G401 (cell line): ENCODE measurements at regions not wholly inside any gene's neighbourhood (a gene's known extent, or its start where the extent isn't known, plus 50 kb on each side); places are given as distances from the start of the nearest gene placed in this dataset.
A peak's percentile ranks its signal among the peaks of the same experiment; 100 is the strongest.
"Not testable (repeated sequence)": the region's sequence is repeated elsewhere in the genome, so short reads cannot be mapped to it uniquely, and the experiment has no call there.

Source experiments
- DNase-seq: peaks from one replicate; pipeline ENCODE4 v3.0.0-alpha.2; 2015; ENCODE audit warnings: low spot score
- in situ Hi-C: cut with HindIII; loops from 2 replicates; pipeline ENCODE4 v1.10.0; 2016; ENCODE audit warnings: low sequenced_read_pairs, mixed read lengths

DNA sequence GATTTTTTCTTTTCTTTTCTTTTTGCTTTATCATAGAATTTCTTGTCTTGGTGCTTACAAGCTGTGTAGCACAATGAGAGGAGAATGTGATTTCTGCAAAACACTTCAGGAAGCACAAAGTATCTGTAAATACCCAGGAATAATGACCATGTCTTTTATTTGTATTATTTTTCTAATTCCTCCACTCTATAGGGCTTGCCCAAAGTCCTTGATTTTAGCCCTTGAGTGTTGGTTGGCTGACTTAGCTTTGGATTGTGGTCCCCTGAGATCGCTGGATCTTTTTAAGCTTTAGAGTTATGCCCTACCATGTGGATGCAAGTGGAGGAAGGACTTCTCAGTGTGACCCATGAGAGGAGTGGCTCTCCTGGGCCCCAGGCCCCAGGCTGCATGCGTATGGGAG is 52.2 kb downstream of the HOXC4 start:
- DNase-seq, in situ Hi-C loops: not testable (repeated sequence)

DNA sequence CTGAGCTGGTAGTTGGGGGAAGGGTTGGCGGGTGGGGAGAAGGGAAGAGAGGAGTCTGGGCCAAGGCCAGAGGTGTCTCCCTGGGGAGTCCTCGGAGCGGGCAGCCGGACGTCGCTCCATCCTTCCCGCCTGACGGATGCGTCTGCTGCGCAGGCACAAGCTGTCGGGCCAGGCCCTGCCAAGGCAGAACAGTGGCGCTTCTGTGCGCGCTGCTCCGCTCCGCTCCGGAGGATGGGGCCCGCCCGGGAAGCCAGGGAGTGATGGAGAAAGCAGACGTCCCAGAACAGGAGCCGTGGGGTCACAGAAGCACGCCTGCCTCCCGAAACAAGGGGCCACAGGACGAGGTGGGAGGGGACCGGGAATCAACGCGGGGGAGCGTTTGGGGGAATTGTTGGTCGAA is 52.6 kb downstream of the HOXC4 start:
- in situ Hi-C loops = not testable (repeated sequence)
- peak; percentile 34 for DNase-seq

DNA sequence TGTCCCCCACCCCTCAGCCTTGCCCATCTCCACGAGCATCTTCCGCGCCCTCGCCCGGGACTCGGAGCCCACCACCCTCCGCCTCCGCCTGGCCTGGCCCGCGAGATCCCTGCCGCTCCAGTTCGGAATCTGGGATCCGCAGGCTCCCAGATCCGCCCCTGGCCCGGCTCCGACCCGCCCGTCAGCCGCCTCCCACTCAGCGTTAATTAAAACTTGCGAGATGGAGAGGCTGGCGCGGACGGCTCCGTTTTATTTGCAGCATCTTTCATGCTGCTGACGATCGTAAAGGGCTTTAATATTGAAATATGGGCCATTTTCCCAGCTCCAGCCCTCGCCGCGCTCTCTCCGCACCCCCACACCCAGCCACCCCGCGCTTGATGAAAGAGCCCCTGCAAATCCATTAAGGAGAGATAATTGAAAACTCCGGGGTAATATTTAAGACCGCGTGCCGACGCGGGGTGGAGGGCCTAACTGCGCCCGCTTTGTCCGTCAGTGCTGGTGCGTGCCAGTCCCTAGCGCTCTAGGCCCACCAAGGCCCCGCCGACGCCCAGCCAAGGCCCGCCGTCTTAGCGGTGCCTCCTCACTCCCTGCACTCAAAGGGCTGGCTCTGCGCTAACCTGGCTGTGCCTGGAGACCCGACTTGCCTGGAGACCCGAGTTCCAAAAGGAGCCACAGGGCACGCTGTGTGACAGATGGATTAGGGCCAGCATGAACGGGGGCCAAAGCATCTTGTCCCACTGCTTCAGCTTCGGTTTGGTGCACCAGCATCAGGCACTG is 53.4 kb downstream of the HOXC4 start:
- peak; percentile 29 for DNase-seq

DNA sequence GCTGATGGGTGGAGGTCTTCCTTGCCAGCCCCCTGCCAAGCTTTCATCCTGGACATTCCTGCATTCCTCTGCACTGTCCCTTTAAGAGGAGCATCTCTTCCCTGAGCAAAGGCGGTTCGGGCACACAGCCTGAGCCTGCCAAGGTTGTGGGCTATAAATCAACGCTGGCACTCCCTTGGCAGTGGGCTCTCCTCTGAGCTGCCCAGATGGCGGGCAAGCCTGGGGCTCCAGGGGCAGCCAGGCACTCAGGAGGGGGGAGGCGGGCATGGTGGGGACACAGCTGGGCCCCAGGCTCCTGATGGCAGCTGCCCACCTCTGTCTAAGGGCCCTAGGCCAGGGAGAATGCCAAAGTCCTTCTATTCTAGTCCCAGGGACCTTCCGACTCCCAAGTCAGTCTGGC is 58.7 kb downstream of the HOXC4 start:
- in situ Hi-C loops = not testable (repeated sequence)
- DNase-seq = peak; percentile 75

More for the DNA sequence above, 53.4 kb downstream of the HOXC4 start:
- in situ Hi-C loops = not testable (repeated sequence)

DNA sequence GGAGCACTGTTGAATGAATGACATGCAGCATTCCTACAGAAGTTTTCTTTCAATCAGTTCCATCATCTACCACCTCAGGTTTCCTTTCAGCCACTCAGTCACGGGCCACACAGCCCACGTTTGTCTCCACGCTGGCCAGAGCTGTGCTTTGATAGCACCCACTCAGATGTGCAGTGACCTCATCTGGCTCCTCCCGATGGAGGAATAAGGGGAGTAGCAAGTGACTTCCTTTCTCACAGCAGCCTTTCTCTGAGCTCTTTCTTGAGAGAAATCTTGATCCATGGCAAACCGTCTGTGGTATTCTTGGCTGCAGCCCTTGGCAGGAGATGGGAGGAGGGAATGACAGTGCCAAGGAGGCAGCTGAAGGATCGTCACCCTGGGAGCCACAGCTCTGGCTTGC is 62.4 kb downstream of the HOXC4 start:
- DNase-seq, in situ Hi-C loops: not testable (repeated sequence)

DNA sequence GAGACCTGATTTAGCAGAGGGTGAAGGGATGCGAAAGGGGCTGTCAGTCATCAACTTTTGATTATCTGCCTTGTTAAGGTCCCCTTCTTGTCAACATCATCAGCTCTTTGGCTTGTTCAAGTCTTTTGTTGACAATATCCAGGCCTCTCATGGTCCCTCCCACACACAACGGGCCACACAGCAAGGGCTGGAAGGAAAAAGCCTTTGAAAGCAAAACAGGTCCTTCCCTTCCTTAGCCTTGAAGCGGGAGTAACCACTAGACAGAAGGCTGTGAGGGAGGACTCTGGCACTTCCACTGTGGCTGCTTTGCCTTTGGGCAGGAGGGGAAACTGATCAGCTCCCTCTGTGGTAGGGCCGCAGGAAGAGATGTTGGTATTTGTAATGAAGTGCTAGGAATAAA is 63.8 kb downstream of the HOXC4 start:
- in situ Hi-C loops = not testable (repeated sequence)

DNA sequence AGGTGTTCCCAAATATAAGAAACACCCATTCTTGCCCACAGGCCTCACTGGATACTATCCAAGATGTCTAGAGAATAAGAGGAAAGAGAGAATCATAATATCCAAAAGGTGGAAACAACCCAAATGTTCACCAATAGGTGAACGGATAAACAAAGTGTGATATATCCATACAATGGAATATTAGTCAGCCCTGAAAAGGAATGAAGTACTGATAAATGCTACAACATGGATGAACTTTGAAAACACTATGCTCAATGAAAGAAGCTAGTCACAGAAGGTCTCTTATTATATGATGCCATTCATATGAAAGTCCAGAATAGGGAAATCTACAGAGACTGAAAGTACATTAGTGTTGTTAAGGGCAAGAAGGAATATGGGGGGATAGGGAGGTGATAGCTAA is 65.4 kb downstream of the HOXC4 start:
- DNase-seq, in situ Hi-C loops: not testable (repeated sequence)

More for the DNA sequence above, 63.8 kb downstream of the HOXC4 start:
- not testable (repeated sequence) for DNase-seq

DNA sequence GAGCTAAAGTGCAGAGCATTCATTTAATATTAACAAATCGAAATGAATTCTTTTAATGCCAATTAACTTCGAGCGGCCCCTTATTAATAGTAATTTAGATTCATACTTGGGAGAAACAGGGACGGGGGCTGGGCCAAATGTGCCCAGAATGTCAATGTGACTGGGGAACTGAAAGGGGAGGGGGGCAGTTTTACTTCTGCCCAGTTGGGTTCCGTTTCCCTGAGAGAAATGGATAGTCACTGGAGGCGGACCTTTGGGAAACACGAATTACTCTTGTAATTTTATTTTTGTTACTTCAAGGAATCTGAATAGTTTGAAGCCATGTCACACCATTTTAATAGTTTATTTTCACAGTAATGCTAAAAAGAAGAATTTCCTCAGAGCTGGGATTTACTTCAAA is 64.8 kb downstream of the SMUG1 start:
- in situ Hi-C loops = not testable (repeated sequence)

DNA sequence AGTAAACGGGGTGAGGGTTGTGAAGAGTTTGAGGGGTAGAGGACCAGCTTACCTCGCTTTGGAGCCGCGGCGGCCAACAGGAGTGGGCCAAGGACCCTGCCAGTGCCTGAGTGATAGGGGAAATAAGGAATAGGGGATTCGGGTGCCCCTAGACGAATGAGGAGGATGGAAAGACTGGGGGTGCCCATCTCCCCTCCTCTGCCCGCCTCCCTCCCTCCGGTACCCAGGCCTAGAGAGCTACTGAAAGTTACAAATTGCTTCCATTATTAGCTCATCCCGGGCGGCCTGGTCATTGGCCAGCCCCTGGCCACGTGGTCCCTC is 63.1 kb downstream of the SMUG1 start:
- DNase-seq, in situ Hi-C loops: not testable (repeated sequence)

More for the DNA sequence above, 64.8 kb downstream of the SMUG1 start:
- not testable (repeated sequence) for DNase-seq

DNA sequence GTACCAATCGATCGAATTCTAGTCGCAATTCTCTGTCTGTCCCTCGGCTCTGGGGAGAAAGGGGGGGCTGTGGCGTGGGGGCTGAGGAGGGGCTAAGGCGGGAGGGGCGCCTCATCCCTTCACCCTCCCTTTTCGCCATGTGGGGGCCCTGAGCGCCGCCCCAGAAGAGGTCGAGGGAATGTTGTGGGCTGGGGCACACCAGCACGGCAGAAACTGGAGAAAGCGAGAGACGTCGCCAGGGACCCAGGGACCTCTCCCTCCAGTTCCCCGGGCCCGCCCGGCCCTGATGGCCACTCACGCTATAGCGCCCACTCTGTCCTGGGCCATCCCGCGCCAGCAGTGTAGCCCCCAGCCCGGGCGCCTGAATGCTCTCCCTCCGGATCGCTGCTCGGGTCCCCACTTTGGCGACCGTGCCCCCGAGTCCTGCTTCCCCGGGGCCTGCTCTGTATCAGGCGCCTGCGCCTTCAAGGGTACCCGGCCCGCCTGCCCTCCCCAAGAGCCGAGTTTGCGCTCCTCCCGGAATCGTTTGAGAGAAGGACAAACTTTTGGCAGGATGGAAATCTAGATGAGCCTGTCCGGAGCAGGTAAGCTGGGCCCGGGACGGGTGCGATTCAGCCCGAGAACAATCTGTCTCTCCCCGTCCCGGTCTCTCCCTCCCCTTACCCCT is 62.6 kb downstream of the SMUG1 start:
- no peak for DNase-seq
- in situ Hi-C loops = no loop called here

DNA sequence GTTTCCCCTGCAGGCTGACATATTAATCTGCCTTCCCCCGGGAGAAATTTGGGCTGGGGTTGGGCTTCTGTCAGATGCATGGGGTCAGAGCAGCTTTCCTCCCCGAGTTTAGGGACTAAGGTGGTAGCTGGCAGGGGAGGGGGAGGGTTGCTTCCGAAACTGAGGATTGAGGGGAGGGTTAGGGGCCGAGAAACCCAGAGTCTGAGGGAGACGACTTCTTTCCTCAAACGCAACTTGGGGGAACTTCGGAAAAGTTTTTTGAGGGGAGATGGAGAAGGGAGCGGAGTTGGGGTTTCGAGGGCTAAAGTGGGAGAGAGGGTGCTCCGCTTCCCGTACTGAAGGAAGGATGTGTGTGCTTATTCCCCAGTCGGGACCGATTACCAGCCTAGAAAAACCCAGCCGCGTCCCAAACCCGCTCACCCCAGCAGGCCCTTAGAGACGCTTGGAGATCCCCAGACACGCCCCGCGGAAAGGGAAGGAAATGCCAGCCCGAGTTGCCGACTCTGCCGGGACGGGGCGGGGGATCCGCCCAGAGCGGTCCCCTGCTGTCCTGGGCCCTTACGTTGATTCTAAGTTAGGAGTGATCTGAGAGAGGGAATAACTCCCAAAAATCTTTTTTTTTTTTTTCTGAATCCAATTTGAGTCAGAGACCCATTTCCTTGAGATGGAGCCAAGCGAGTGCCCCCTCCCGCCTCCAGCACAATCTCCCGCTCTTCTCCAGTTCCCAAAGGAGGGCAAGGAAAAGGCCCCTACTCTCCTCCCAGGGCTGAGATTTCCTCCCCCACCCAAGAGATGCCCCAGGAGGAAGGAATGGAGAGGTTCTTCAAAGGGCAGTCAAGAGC is 61.9 kb downstream of the SMUG1 start:
- no peak for DNase-seq

DNA sequence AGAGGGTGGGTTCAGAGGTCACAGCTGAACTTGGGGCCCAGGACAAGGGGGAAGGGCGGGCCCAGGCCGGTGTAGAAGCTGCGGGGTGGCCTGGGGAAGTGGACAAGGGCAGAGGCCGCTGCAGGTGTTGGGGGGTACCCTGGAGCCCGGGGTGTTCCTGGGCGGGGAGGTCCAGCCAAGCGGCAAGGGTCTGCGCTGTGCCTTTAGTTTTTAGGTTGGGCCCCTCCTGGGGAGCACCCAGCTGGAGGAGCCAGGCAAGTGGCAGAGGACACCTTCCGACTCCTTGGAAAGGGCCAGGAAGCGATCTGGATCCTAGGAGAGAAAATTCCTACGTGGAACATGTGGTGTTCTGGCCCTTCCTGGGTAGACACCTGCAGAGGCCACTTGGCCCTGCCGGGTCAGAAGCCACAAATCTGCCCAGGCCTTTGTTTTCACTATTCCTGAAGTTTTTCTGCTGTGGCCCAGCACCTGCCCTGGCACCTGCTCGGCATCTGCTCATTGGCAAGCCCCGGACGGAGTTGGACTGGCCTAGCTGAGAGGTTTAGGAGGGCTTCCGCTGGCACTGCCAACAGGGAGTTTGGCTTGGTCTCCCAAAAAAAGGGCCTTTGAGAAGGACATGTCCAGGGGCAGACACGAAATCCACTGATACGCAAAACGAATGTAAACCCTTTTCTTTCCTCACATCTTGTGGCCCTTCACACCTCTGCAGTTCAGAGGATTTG is 61.1 kb downstream of the SMUG1 start:
- in situ Hi-C loops = no loop called here
- DNase-seq = no peak

More for the DNA sequence above, 61.9 kb downstream of the SMUG1 start:
- in situ Hi-C loops = no loop called here

DNA sequence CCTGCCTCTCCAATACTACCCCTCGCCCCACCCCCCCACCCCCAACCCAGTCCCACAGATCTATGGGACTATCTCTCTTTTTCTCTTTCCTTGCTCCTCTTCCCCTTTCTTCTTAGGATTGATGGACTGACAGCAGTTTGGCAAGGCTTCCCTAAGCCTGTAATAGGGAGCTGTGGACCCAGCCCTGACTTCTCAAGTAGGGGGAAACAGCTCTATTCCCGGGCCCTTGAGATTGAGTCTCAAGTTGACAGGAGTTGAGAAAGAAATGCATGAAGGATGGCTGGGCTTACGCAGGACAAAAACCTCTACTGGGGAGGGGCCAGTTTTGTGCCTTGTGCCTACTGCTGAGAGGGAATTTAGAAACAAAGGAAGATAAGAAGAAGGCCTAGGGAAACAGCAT is 60.4 kb downstream of the SMUG1 start:
- in situ Hi-C loops = no loop called here
- no peak for DNase-seq

DNA sequence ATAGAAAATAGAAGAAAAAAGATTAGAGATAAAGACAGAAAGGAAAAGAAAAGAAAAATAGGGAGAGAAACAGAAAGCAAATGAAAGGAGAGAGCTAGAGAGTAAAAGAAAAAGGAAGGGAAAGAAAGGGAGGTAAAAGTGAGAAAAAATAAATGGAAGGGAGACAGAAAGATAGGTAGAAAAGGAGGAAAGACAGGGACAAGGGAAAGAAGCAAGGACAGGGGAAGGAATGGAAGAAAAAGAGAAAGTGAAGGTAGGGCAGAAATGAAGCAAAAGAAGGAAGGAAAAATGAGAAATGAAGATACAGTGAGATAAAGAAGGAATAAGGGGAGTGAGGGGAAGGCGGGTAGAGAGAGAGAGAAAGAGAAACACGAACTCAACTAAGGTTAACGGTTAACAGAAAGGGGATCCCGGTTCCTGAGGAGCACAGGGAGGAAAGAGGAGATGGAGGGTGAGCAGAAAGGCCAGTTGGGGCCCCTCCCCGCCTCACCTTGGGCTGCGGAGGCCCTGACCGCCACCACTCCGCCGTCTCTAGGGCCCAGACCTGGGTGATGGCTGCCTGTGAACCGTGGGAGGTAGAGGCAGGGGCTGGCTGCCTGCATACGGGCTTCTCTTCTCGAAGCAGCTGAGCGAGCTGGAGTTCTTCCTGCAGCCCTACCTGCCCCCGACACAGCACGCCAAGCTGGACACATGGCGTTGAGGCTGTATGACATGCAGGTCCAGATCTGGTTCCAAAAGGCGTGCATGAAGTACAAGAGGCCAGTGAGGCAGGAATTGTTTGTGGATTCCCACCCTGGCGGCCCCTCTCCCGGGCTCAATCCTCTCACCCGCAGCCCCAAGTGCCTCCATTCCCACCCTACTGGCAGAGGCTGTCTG is 59.5 kb downstream of the SMUG1 start:
- in situ Hi-C loops = no loop called here
- DNase-seq = no peak
